HG03354 (cell line): ENCODE measurements at regions not wholly inside any gene's neighbourhood (a gene's known extent, or its start where the extent isn't known, plus 50 kb on each side); places are given as distances from the start of the nearest gene placed in this dataset.
"Not testable (repeated sequence)": the region's sequence is repeated elsewhere in the genome, so short reads cannot be mapped to it uniquely, and the experiment has no call there.

Experiments used
- ATAC-seq: cut with Tn5 transposase; IDR thresholded peaks from one replicate; pipeline ENCODE4 v1.9.1; 2021; ENCODE audit warnings: mild to moderate bottlenecking; ENCODE audit not compliant: unreplicated experiment, poor library complexity, severe bottlenecking

GRCh38 chr1:224061436-224061835 lies 52.5 kb upstream of the FBXO28 start:
- no peak for ATAC-seq

- no peak for ATAC-seq
Observed at GRCh38 chr1:224059897-224060427, 53.9 kb upstream of the FBXO28 start.

DNA sequence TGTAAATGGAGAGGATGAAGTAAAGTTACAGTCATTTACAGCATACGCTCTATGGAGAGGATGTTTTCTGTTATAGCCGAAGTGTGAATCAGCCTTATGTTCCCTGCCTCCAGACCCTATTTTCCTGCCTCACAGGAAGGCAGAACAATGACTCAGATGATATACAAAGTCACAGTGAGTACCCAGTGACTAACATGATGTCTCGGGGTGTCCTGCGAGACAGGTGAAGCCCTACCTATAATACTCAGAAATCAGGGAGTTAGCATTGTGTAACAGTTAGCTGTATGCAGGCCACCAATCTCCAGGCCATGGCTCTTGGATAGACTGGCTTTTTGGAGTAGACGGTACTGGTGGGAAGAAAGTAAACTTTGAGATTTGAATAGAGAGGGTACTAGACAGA lies 55.6 kb upstream of the FBXO28 start:
- no peak for ATAC-seq

DNA sequence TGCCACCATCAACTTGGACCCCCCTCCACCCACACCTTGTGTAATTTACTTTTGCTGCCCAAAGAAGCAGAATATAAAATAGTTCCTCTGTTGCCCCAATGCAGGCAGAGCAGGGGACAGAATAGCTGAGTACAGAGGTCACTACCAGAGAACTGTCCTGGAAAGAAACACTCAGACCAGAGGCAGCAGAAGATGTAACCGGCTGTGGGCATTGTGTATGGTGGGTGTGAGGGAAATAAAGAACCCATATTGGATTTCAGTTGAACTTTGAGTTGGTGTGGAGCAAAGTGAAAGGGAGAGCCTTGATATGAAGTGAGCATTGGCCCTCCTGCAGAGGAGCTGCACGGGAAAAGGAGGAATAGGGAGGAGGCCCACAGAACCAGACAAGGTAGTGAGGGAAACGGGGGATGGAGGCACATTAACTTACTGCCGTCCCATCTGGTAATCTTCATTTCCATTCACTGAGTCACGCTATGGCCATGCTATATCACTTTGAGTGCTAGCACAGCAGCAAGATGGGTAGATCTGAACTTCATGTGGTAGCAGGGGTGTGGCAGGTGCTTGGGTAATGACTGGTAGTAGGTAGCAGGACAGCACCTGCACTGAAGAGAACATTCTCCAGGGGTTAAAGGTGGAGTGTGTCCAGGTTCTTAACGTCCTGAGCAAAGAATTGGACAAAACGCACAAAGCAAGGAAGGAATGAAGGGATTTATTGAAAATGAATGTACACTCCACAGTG lies 56.3 kb upstream of the FBXO28 start:
- no peak for ATAC-seq

GRCh38 chr1:224054611-224055010 lies 59.3 kb upstream of the FBXO28 start:
- ATAC-seq, result no peak

DNA sequence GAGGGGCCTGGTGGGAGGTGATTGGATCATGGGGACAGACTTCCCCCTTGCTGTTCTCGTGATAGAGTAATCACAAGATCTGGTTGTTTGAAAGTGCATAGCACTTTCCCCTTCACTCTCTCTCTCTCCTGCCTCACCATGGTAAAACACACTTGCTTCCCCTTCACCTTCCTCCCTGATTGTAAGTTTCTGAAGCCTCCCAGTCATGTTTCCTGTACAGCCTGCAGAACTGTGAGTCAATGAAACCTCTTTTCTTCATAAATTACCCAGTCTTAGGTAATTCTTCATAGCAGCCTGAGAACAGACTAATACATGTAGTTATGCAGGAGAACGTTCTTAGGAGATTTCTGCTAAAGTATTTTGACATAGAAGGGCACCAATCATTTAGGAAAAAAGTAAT lies 59.9 kb upstream of the FBXO28 start:
- no peak for ATAC-seq

GRCh38 chr1:224053456-224053855 lies 60.5 kb upstream of the FBXO28 start:
- no peak for ATAC-seq

DNA sequence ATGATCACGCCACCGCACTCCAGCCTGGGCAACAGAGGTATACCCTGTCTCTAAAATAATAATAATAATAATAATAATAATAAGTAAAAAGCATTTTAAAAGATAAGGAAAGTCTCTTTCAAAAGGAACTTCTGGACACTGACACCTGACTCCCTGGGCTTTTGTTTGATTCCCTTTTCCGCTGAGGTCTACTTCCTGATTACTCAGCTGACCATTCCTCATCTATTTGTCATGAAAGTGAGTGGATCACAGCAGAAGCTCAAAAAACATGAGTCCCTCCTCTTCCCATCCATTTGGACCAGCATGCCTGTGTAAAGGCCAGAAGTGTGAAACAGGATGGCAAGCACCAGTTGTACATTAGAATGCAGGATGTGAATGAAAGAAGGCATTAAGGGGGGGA lies 61.1 kb upstream of the FBXO28 start:
- no peak for ATAC-seq

DNA sequence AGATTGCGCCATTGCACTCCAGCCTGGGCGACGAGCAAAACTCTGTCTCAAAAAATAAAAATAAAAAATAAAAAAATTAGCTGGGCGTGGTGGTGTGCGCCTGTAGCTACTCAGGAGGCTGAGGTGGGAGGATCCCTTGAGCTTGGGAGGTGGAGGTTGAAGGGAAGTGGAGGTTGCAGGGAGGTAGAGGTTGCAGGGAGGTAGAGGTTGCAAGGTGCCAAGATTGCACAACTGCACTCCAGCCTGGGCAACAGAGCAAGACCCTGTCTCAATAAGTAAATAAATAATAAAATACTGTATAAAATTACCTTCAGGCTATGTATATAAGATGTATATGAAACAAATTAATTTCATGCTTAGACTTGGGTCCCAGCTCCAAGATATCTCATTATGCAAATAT lies 62.1 kb upstream of the FBXO28 start:
- not testable (repeated sequence) for ATAC-seq

DNA sequence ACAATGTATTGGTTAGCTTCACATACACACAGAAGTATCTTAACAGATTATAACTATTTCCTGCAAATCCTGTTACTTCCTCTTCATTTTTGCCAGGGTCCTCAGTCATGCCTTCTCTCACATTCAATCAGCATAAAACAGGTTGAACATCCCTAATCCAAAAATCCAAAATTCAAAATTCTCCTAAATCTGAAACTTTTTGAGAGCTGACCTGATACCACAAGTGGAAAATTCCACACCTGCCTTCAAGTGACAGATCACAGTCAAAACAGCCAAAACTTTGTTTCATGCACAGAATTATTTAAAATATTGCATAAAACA lies 62.9 kb upstream of the FBXO28 start:
- ATAC-seq, result no peak

GRCh38 chr1:224047538-224047937 lies 66.4 kb upstream of the FBXO28 start:
- ATAC-seq, result no peak

DNA sequence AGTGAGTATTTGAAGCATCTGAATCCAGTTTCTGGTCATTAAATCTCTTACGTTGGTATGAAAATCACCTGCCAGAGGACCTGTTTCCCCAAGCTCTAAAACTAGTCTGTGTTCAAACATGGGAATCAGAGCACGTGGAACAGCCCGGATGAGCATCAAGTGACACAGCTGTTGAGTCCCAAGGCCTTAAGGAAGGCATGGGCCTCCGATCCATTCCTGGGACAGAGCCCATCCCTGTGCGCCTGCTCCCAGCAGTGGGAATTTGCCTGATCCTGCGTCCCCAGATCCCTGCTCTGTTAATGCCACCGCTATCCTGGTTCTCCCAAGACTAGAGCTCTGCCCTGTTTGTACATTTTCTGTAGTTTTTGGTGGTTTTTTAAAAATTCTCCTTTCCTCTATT lies 68.4 kb upstream of the FBXO28 start:
- ATAC-seq, result no peak

DNA sequence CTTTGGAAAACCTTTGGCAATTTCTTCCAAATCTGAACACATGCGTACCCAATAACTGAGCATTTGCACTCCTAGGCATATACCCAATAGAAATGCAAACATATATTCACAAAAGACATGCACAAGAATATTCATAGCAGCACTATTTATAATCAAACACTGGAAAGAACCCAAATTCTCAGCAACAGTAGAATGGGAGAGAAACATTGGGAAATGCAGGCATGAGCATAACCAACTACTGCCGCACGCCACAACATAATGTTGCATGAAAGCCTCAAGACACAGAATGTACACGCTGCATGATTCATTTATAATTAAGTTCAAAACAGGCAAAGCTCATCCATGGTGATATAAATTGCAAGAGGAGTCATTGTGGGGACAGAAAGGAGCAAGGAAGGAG lies 69.5 kb upstream of the FBXO28 start:
- no peak for ATAC-seq

DNA sequence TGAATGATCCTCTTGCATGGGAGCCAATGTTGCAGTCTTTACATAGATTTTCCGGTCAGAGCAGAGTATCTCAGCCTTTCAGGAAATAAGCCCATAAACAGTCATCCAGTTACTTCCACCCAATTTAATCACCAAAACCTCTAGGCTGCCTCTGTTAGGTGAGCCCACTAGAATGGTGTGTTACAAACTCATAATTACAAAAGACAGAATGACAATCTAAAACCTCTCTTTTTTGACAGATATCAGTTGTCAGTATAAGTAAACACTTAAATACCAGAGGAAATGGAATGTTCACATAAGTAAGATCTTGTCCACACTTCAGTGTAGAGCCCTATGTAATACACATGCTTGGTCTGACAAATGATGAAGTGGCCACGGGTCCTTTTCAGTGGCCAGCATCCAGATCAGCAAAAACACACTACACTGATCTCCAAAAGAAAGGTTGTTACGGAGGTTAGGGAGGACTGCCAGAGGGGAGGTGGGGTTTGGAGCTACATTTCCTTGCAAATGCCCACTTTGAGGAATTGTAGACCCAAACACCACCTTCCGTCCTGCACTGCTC lies 71.3 kb upstream of the FBXO28 start:
- ATAC-seq, result no peak

- ATAC-seq, result no peak
Observed at GRCh38 chr1:224041032-224041431, 72.9 kb upstream of the FBXO28 start.

DNA sequence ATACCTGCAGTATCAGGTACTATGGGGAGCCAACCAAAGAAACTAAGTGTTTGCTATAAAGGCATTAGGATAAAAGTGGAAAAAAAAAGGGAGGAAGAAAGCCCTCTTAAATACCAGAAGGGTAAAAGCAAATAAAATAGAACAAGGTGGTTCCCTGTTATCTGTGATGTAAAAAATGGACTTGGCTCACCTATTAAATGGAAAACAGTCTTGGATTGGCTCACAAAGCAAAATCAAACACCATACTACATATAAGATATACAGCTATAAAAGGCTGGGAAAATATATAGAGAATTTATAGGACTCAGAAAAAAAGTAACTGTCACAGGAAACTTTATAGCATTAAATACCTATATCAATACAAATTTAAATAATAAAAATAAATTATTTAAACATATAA lies 73.5 kb upstream of the FBXO28 start:
- not testable (repeated sequence) for ATAC-seq

DNA sequence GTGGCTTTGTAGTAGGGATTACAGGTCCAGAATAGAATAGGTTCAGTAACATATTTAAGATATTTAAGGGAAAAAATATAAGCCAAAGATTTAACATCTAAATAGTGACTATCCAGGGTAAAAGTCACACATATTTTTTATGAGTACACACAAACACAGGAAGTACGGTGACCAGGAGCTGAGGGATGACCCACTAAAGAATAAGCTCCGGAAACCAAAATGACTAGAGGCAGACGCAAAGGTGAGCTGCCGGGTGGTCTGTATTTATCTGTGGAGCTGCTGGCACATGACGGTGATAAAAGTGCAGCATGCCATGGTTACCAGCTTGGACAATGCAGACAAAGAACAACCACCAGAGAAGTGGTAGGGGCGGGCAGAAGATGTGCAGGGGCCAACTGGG lies 73.9 kb upstream of the FBXO28 start:
- ATAC-seq, result not testable (repeated sequence)

GRCh38 chr1:224038832-224039231 lies 75.1 kb upstream of the FBXO28 start:
- ATAC-seq, result not testable (repeated sequence)

DNA sequence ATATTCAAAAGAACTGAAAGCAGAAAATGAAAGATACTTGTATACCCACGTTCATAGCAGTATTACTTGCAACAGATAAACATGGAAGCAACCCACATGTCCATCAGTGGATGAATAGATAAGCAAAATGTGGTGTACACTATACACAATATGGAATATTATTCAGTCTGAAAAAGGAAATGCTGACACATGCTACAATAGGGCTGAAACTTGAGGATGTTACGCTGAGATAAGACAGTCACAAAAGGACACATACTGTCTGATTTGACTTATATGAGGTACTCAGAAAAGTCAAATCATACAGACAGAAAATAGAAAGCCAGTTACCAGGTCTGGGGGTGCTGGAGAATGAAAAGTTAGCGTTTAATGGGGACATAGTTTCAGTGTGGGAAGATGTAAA lies 76.5 kb upstream of the FBXO28 start:
- ATAC-seq, result not testable (repeated sequence)

DNA sequence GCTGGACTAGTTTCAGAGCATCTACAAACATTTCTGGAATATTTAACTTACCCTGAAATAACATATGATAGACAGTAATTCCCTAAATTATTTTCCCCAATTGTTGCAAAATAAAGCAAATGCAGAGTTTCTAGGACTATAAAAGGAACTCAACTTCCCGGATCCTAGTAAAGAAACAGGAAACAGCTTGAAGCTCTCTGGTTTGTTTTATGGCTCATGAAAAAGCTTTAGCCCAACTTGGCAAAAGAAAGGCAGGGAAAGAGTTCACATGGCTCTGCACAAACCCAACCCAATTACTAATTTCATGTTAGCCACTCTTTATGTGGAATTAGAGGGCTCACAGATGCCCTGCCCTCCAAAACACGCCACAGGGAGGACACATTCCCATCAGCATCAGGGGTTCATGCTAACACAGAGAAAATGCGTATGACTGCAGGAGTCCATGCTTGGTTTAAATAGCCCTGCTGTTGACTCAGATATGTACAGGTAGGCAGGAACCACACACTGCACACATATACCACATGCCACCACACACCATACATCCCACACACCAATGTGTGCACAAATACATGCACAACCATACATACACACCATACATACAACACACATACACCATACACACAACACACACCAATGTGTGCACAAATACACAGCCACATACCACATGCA lies 81.2 kb upstream of the FBXO28 start:
- ATAC-seq, result not testable (repeated sequence)

- not testable (repeated sequence) for ATAC-seq
Observed at GRCh38 chr1:224031986-224032385, 81.9 kb upstream of the FBXO28 start.
